PC-9 (cell line): ENCODE measurements at regions not wholly inside any gene's neighbourhood (a gene's known extent, or its start where the extent isn't known, plus 50 kb on each side); places are given as distances from the start of the nearest gene placed in this dataset.

Experiments used
- BruUV-seq: library from RNA; stranded (reverse); fragments of 400-500 nt; replicated peaks from 2 replicates; lab custom pipeline; 2021; lab: Mats Ljungman, UMichigan
- CTCF ChIA-PET: fragments of 300-600 bp; sonication (Branson Sonifier 250); formaldehyde crosslinking; loops from one replicate; lab custom pipeline; 2022; ENCODE audit warnings: antibody characterized with exemption; lab: Charles Lee
- POLR2A ChIA-PET: fragments of 300-600 bp; sonication (Branson Sonifier 250); formaldehyde crosslinking; loops from one replicate; lab custom pipeline; 2022; ENCODE audit warnings: antibody characterized with exemption; ENCODE audit not compliant: unreplicated experiment; lab: Charles Lee
- DNase-seq, 2 experiments: peaks; one replicate each; pipeline versions ENCODE4 v3.0.0 to v3.0.0-alpha.2; 2015 to 2022; ENCODE audit warnings: mixed read lengths in 1 of 2
- H2AFZ ChIP-seq: fragments of 200-600 bp; sonication (generic); 2 replicates; pipeline ENCODE4 v1.8.1; 2017; ENCODE audit warnings: antibody characterized with exemption
- H3F3A ChIP-seq: fragments of 200-600 bp; sonication (generic); 2 replicates; pipeline ENCODE4 v1.8.1; 2017; ENCODE audit warnings: antibody characterized with exemption, mild to moderate bottlenecking, low read depth; ENCODE audit not compliant: insufficient read depth
- H3K27ac ChIP-seq: fragments of 200-600 bp; sonication (generic); 2 replicates; pipeline ENCODE4 v1.6.1; 2016; ENCODE audit warnings: mixed run types
- H3K27me3 ChIP-seq: fragments of 200-600 bp; sonication (generic); 2 replicates; pipeline ENCODE4 v1.6.1; 2016; ENCODE audit warnings: low read depth, mixed run types; ENCODE audit not compliant: insufficient read depth
- H3K36me3 ChIP-seq: fragments of 200-600 bp; sonication (generic); 2 replicates; pipeline ENCODE4 v1.6.1; 2016; ENCODE audit warnings: low read depth, mixed run types
- H3K4me1 ChIP-seq: fragments of 200-600 bp; sonication (generic); replicated peaks from 2 replicates; pipeline ENCODE4 v1.6.1; 2016; ENCODE audit warnings: mixed run types; ENCODE audit not compliant: insufficient read depth
- H3K4me2 ChIP-seq: fragments of 200-600 bp; sonication (generic); 2 replicates; pipeline ENCODE4 v1.6.1; 2017; ENCODE audit warnings: mixed run types
- H3K4me3 ChIP-seq: fragments of 200-600 bp; sonication (generic); 2 replicates; pipeline ENCODE4 v1.6.1; 2016; ENCODE audit warnings: mixed run types
- H3K79me2 ChIP-seq: fragments of 200-600 bp; sonication (generic); 2 replicates; pipeline ENCODE4 v1.6.1; 2017; ENCODE audit warnings: low read depth, mixed run types
- H3K9me2 ChIP-seq: fragments of 200-600 bp; sonication (generic); 2 replicates; pipeline ENCODE4 v1.8.1; 2017; ENCODE audit warnings: mild to moderate bottlenecking; ENCODE audit not compliant: insufficient read depth
- H3K9me3 ChIP-seq: fragments of 200-600 bp; sonication (generic); 2 replicates; pipeline ENCODE4 v1.8.1; 2016; ENCODE audit warnings: low read depth; ENCODE audit not compliant: insufficient read depth
- H4K20me1 ChIP-seq: fragments of 200-600 bp; sonication (generic); 2 replicates; pipeline ENCODE4 v1.8.1; 2017; ENCODE audit not compliant: insufficient read depth
- EZH2 ChIP-seq: fragments of 200-600 bp; sonication (generic); IDR thresholded peaks from 2 replicates; pipeline ENCODE4 v1.8.0; 2017; ENCODE audit warnings: antibody characterized with exemption, low read depth
- intact Hi-C: fragments of 100-400 bp; cut with micrococcal nuclease; formaldehyde crosslinking; loops from one replicate; pipeline ENCODE4 v1.10.0; 2022; ENCODE audit not compliant: unreplicated experiment
- TF ChIP-seq, protein P1 (sequence below): fragments of 200-600 bp; sonication (generic); conservative IDR thresholded peaks from 2 replicates; pipeline ENCODE4 v1.6.1; 2017; ENCODE audit warnings: mixed run types, antibody characterized with exemption, mild to moderate bottlenecking, moderate library complexity

DNA sequence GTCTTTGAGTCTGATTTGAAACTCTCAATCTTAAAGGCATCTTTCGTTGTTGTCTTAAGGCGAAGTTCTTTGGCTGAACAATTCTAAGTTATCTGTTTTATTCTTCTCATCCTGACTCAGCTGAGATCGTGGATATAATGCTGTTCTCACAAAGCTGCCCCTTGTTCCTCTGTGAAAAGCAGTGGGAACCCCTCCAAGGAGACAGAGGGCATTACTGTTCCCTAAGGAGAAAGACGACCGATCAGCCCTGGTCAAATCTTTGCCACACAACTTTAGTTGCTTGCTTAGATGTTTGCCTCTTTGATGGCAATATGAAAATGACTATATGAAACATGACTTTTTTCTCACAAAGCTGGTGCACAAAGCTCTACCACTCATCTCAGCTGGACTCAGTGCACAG, 1016.7 kb downstream of the REEP3 start:
- BruUV-seq: no TSS peak
- intact Hi-C loops: no loop called here
- no peaks in the 10 kb centered on the region for H3K9me3 ChIP-seq
- no peak overlapping the region for H3K4me3 ChIP-seq
- no peaks in the 10 kb centered on the region for H3K36me3 ChIP-seq
- no peak for TF ChIP-seq EZH2
- TF ChIP-seq, protein P1, sequence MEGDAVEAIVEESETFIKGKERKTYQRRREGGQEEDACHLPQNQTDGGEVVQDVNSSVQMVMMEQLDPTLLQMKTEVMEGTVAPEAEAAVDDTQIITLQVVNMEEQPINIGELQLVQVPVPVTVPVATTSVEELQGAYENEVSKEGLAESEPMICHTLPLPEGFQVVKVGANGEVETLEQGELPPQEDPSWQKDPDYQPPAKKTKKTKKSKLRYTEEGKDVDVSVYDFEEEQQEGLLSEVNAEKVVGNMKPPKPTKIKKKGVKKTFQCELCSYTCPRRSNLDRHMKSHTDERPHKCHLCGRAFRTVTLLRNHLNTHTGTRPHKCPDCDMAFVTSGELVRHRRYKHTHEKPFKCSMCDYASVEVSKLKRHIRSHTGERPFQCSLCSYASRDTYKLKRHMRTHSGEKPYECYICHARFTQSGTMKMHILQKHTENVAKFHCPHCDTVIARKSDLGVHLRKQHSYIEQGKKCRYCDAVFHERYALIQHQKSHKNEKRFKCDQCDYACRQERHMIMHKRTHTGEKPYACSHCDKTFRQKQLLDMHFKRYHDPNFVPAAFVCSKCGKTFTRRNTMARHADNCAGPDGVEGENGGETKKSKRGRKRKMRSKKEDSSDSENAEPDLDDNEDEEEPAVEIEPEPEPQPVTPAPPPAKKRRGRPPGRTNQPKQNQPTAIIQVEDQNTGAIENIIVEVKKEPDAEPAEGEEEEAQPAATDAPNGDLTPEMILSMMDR: no peak
- no peak overlapping the region for H3K27ac ChIP-seq
- CTCF ChIA-PET: no interaction called here
- H2AFZ ChIP-seq: no peak overlapping the region; the same call in 1 of the 2 replicates
- H4K20me1 ChIP-seq: no peaks in the 10 kb centered on the region
- POLR2A ChIA-PET: no interaction called here
- DNase-seq: no peak
- no peak overlapping the region for H3K4me2 ChIP-seq
- no peaks in the 10 kb centered on the region for H3K27me3 ChIP-seq
- H3F3A ChIP-seq: no peaks in the 10 kb centered on the region
- H3K9me2 ChIP-seq: no peaks in the 10 kb centered on the region
- H3K79me2 ChIP-seq: no peaks in the 10 kb centered on the region
- no peaks in the 10 kb centered on the region for H3K4me1 ChIP-seq

DNA sequence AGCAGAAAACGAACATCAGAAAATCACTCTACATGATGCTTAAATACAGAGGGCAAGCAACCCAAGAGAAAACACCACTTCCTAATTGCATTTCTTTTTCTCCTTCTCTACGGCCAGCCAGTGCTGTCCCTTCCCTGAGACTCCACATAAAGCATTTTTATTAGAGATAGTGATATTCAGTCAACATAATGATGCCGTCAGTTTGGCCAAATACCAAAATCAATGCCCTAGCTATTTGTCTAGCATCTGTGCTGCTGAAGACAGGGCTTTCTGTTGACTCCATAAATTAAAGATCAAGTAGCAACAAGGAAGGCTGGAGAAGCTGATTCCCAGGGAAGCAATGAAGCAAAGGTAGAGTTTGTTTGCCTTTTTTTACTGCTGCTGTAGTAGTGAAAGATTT, 1024.9 kb downstream of the REEP3 start:
- no peak for TF ChIP-seq EZH2
- TF ChIP-seq, protein P1: no peak
- H3K9me2 ChIP-seq: no peaks in the 10 kb centered on the region

DNA sequence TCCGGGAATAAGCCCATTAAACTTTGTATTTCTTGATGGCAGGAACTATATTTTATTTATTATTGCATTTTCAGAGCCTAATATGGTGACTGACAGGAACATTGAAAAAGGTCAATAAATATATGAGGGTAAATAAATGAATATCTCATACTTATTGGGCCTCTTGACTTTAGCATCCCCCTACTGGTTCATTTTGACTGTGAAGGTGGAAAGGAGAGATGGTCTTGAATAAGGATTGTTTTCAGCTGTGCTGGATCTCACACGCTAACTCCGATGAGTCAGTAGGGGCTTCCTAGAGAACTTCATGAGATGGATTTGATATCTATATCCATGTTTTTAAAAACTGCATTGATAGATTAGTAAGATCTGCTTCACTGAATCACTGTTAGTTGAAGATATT, 1026.0 kb downstream of the REEP3 start:
- Histone ChIP-seq H3K9me3 (no peaks in the 10 kb centered on the region; the same call in 1 of the 2 replicates), H3K79me2 (no peaks in the 10 kb centered on the region), H3K4me2 (no peak overlapping the region), H3K36me3 (no peaks in the 10 kb centered on the region), H3K4me3 (no peak overlapping the region), H3F3A (no peaks in the 10 kb centered on the region), H4K20me1 (no peaks in the 10 kb centered on the region), H3K27ac (no peak overlapping the region), H3K27me3 (no peaks in the 10 kb centered on the region), H3K9me2 (no peaks in the 10 kb centered on the region), H3K4me1 (no peaks in the 10 kb centered on the region), H2AFZ (no peak overlapping the region)
- POLR2A ChIA-PET: no interaction called here
- DNase-seq: no peak
- CTCF ChIA-PET: no interaction called here
- TF ChIP-seq, protein P1: no peak
- no peak for TF ChIP-seq EZH2
- intact Hi-C loops: no loop called here
- no TSS peak for BruUV-seq

More for the DNA sequence above, 1024.9 kb downstream of the REEP3 start:
- intact Hi-C loops: no loop called here
- no peaks in the 10 kb centered on the region for H3K27me3 ChIP-seq
- CTCF ChIA-PET: no interaction called here
- no TSS peak for BruUV-seq
- no peaks in the 10 kb centered on the region for H3K36me3 ChIP-seq
- H3K4me1 ChIP-seq: no peaks in the 10 kb centered on the region
- no peaks in the 10 kb centered on the region for H3K79me2 ChIP-seq
- H3K27ac ChIP-seq: no peak overlapping the region
- no peak overlapping the region for H3K4me3 ChIP-seq
- POLR2A ChIA-PET: no interaction called here
- no peak overlapping the region for H3K4me2 ChIP-seq
- DNase-seq: no peak
- H4K20me1 ChIP-seq: no peaks in the 10 kb centered on the region
- no peaks in the 10 kb centered on the region for H3F3A ChIP-seq
- H3K9me3 ChIP-seq: no peaks in the 10 kb centered on the region
- H2AFZ ChIP-seq: no peak overlapping the region
